WTC11 (cell line): ENCODE measurements at regions not wholly inside any gene's neighbourhood (a gene's known extent, or its start where the extent isn't known, plus 50 kb on each side); places are given as distances from the start of the nearest gene placed in this dataset.

Source experiments
- ATAC-seq: fragments of 200-7000 bp; cut with Tn5 transposase; 2 replicates; pipeline ENCODE4 v1.10.0; 2021; ENCODE audit warnings: mild to moderate bottlenecking, moderate library complexity
- CTCF ChIA-PET: fragments of 300-600 bp; sonication (Branson Sonifier 250); formaldehyde crosslinking; loops from one replicate; lab custom pipeline; 2021; ENCODE audit warnings: antibody characterized with exemption; lab: Charles Lee
- POLR2A ChIA-PET: fragments of 350-600 bp; sonication (Branson Sonifier 250); formaldehyde crosslinking; loops from one replicate; lab custom pipeline; 2021; ENCODE audit warnings: antibody characterized with exemption; lab: Charles Lee
- DNase-seq: peaks from one replicate; pipeline ENCODE4 v3.0.0; 2021; ENCODE audit warnings: low spot score
- H3K27ac Mint-ChIP-seq: 2 replicates; pipeline ENCODE4 v1.8.0; 2021; ENCODE audit warnings: mixed read lengths
- H3K27me3 Mint-ChIP-seq: 2 replicates; pipeline ENCODE4 v1.8.0; 2021; ENCODE audit warnings: low read depth, mild to moderate bottlenecking, moderate library complexity, mixed read lengths
- H3K36me3 Mint-ChIP-seq: 2 replicates; pipeline ENCODE4 v1.8.0; 2021; ENCODE audit warnings: mixed read lengths
- H3K4me1 Mint-ChIP-seq: 2 replicates; pipeline ENCODE4 v1.8.0; 2022; ENCODE audit warnings: mixed read lengths
- H3K4me3 Mint-ChIP-seq: 2 replicates; pipeline ENCODE4 v1.8.0; 2021; ENCODE audit warnings: mild to moderate bottlenecking, moderate library complexity, mixed read lengths
- H3K9me3 Mint-ChIP-seq: 2 replicates; pipeline ENCODE4 v1.8.0; 2021; ENCODE audit warnings: mixed read lengths
- ETV6 ChIP-seq: sonication (generic); formaldehyde crosslinking; IDR thresholded peaks from 2 replicates; pipeline ENCODE4 v1.8.1; 2022; ENCODE audit warnings: mild to moderate bottlenecking, missing genetic modification reagents
- FOXK1 ChIP-seq: sonication (generic); formaldehyde crosslinking; IDR thresholded peaks from 2 replicates; pipeline ENCODE4 v1.8.0; 2022; ENCODE audit warnings: mild to moderate bottlenecking, moderate library complexity, missing genetic modification reagents
- FOXP1 ChIP-seq: sonication (generic); formaldehyde crosslinking; IDR thresholded peaks from 2 replicates; pipeline ENCODE4 v1.8.0; 2022; ENCODE audit warnings: missing genetic modification reagents, mild to moderate bottlenecking, moderate library complexity, borderline replicate concordance
- GABPB1 ChIP-seq: sonication (generic); formaldehyde crosslinking; IDR thresholded peaks from 2 replicates; pipeline ENCODE4 v1.8.1; 2023; ENCODE audit warnings: mild to moderate bottlenecking, missing genetic modification reagents
- GRHL2 ChIP-seq: fragments of 250-450 bp; sonication (Bioruptor Pico); IDR thresholded peaks from 2 replicates; pipeline ENCODE4 v1.8.0; 2022; ENCODE audit warnings: mild to moderate bottlenecking, moderate library complexity; ENCODE audit not compliant: insufficient replicate concordance, severe bottlenecking
- HMGA2 ChIP-seq: fragments of 250-450 bp; sonication (Bioruptor Pico); IDR thresholded peaks from 2 replicates; pipeline ENCODE4 v1.4.0; 2021; ENCODE audit warnings: mild to moderate bottlenecking, moderate library complexity
- IRF2 ChIP-seq: sonication (generic); formaldehyde crosslinking; IDR thresholded peaks from 2 replicates; pipeline ENCODE4 v1.8.0; 2022; ENCODE audit warnings: low read depth, missing genetic modification reagents, borderline replicate concordance
- JAZF1 ChIP-seq: fragments of 250-450 bp; sonication (Bioruptor Pico); IDR thresholded peaks from 2 replicates; pipeline ENCODE4 v1.9.0; 2021; ENCODE audit warnings: moderate library complexity, mild to moderate bottlenecking, inconsistent platforms
- KAT7 ChIP-seq: sonication (generic); formaldehyde crosslinking; IDR thresholded peaks from 2 replicates; pipeline ENCODE4 v1.8.1; 2023; ENCODE audit warnings: missing genetic modification reagents, mild to moderate bottlenecking, borderline replicate concordance
- NR1H2 ChIP-seq: sonication (generic); formaldehyde crosslinking; IDR thresholded peaks from 2 replicates; pipeline ENCODE4 v1.9.0; 2021; ENCODE audit warnings: mild to moderate bottlenecking, moderate library complexity, missing genetic modification reagents
- SMAD3 ChIP-seq: sonication (generic); formaldehyde crosslinking; IDR thresholded peaks from 2 replicates; pipeline ENCODE4 v1.8.0; 2022; ENCODE audit warnings: missing genetic modification reagents, mild to moderate bottlenecking, borderline replicate concordance
- TEAD4 ChIP-seq: sonication (generic); formaldehyde crosslinking; IDR thresholded peaks from 2 replicates; pipeline ENCODE4 v1.8.0; 2022; ENCODE audit warnings: mild to moderate bottlenecking, missing genetic modification reagents
- ZNF121 ChIP-seq: sonication (generic); formaldehyde crosslinking; IDR thresholded peaks from 2 replicates; pipeline ENCODE4 v1.8.0; 2023; ENCODE audit warnings: missing genetic modification reagents
- ZNF317 ChIP-seq: sonication (generic); formaldehyde crosslinking; IDR thresholded peaks from 2 replicates; pipeline ENCODE4 v1.8.1; 2023; ENCODE audit warnings: low read depth, mild to moderate bottlenecking, moderate library complexity, missing genetic modification reagents, borderline replicate concordance
- ZNF416 ChIP-seq: fragments of 250-450 bp; sonication (Bioruptor Pico); IDR thresholded peaks from 2 replicates; pipeline ENCODE4 v1.9.0; 2021; ENCODE audit warnings: mild to moderate bottlenecking, inconsistent platforms
- TF ChIP-seq, protein P1 (sequence below): sonication (generic); formaldehyde crosslinking; conservative IDR thresholded peaks from 2 replicates; pipeline ENCODE4 v1.8.1; 2022; ENCODE audit warnings: mild to moderate bottlenecking, missing genetic modification reagents
- TF ChIP-seq, protein P2 (sequence below): fragments of 250-450 bp; sonication (Bioruptor Pico); conservative IDR thresholded peaks from 2 replicates; pipeline ENCODE4 v1.9.0; 2021; ENCODE audit warnings: mild to moderate bottlenecking
- TF ChIP-seq, protein P3 (sequence below): sonication (generic); formaldehyde crosslinking; IDR thresholded peaks from 2 replicates; pipeline ENCODE4 v1.8.0; 2022; ENCODE audit warnings: mild to moderate bottlenecking, missing genetic modification reagents
- TF ChIP-seq, protein P4 (sequence below): sonication (generic); formaldehyde crosslinking; IDR thresholded peaks from 2 replicates; pipeline ENCODE4 v1.8.1; 2023; ENCODE audit warnings: mild to moderate bottlenecking, missing genetic modification reagents

DNA sequence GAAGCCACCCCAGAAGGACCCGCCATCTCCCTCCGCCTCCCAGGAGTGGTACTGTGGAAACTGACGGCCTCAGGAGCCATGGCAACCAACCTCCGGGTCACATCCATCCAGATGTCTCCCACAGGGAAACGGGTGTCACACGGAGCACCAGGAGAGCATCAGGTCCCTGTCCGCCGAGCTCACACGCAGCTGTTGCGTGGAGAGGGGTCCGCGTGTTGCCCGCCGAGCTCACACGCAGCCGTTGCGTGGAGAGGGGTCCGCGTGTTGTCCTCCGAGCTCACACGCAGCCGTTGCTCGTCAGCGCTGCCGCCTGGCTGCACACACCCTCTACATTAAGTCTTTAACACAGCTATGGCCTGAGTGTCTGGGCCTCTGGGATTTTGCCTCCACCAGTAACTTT is 311.1 kb upstream of the SHH start:
- TF ChIP-seq NR1H2 (CRISPR knock-in tag) (no peak), ZNF416 (CRISPR knock-in tag) (no peak), TEAD4 (CRISPR knock-in tag) (no peak)
- TF ChIP-seq, protein P1, sequence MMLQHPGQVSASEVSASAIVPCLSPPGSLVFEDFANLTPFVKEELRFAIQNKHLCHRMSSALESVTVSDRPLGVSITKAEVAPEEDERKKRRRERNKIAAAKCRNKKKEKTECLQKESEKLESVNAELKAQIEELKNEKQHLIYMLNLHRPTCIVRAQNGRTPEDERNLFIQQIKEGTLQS (CRISPR knock-in tag), result no peak
- no peak overlapping the region for H3K4me3 Mint-ChIP-seq
- H3K4me1 Mint-ChIP-seq, result no peaks in the 10 kb centered on the region
- peaks cover 5% of the 10 kb centered on the region; the same call in 1 of the 2 replicates for H3K27me3 Mint-ChIP-seq
- ChIA-PET POLR2A (no interaction called here), CTCF (no interaction called here)
- H3K36me3 Mint-ChIP-seq, result peaks cover 25% of the 10 kb centered on the region; the same call in 1 of the 2 replicates
- H3K27ac Mint-ChIP-seq, result no peak overlapping the region
- ATAC-seq (no peak), DNase-seq (no peak)
- peaks cover 25% of the 10 kb centered on the region for H3K9me3 Mint-ChIP-seq

DNA sequence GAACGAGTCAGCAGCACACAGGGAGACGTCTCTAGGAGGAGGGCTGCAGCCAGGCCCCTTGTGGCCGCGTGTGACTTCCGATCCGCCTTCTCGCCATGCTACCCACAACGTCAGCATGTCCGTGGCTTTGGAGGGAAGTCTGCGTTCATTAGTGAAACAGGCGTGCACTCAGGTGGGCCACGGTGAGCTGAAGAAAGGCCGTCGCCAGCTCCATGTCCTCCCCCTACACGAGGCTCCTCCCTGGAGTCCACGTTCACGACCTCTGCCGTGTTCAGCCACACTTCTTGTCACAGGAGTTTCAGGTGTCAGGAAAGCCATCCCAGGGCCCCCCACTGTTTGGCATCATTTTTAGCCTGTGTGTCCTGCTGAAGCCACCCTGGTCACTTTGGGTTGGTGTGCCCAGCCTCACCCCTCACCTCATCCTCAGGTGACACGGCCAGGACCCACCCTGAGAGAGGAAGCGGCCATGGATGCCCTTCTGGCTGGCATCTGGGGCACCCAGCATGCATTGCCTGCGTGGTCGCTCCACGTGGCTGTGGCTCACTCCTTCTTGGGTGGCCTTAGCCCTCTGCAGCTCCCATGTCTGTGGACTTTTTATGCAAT is 310.6 kb upstream of the SHH start:
- Mint-ChIP-seq H3K9me3 (peaks cover 28% of the 10 kb centered on the region), H3K27ac (no peak overlapping the region), H3K36me3 (peaks cover 25% of the 10 kb centered on the region; the same call in 1 of the 2 replicates), H3K27me3 (peaks cover 5% of the 10 kb centered on the region; the same call in 1 of the 2 replicates), H3K4me3 (no peak overlapping the region), H3K4me1 (no peaks in the 10 kb centered on the region)
- no peak for ATAC-seq
- TF ChIP-seq FOXP1 (CRISPR knock-in tag), result no peak
- TF ChIP-seq ZNF121, result no peak
- TF ChIP-seq, protein P2, sequence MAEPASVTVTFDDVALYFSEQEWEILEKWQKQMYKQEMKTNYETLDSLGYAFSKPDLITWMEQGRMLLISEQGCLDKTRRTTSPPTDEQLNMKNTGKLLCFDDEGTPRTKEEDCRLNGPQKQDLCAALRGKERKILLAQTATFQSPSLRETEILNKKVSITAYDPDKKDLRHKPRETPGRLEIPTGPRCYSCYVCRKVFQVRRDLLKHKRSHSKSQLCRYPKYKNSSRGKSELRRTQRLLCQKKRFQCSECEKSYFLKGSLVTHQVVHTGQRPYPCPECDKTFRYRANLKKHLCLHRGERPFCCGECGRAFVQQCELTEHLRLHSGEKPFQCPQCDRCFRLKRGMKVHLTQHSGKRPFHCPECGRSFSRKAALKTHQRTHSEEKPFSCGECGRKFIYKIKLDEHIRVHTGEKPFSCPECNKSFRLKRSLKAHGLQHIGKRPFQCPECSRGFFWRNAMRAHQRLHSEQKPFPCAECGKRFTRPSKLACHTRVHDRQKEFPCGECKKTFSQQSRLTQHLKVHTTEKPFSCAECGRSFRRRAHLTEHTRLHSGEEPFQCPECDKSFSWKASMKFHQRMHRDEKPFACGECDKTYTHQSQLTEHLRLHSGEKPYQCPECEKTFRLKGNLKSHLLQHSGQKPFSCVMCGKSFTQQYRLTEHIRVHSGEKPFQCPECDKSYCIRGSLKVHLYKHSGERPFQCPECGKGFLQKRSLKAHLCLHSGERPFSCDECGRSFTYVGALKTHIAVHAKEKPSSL (CRISPR knock-in tag), result no peak
- no peak for TF ChIP-seq JAZF1 (CRISPR knock-in tag)
- TF ChIP-seq KAT7 (CRISPR knock-in tag), result no peak
- no peak for TF ChIP-seq SMAD3 (CRISPR knock-in tag)
- POLR2A ChIA-PET, result no interaction called here
- CTCF ChIA-PET, result no interaction called here
- DNase-seq, result no peak

DNA sequence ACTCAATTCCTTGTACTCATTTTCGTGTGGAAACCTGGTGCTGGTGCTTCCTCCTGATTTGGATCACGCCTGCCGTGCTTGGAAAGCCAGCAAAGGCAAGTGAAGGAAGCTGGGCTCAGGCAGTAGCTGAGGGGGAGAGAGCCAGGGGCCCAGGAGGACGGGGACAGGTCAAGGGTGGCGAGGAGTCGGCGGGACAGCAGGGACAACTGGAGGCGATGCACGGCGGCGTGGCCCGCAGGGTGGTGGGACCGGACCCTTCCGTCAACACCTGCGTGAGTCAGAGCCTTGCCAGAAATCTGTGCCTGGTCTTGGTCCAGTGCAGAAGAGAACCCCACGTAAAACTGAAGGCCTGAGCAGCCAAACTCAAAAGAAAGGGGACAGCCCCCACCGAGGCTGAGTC is 309.7 kb upstream of the SHH start:
- no peak for DNase-seq
- TF ChIP-seq GRHL2 (CRISPR knock-in tag), result no peak
- TF ChIP-seq, all 79 proteins: peak for 0
- peaks cover 29% of the 10 kb centered on the region for H3K9me3 Mint-ChIP-seq
- CTCF ChIA-PET, result no interaction called here
- no peak overlapping the region for H3K27ac Mint-ChIP-seq
- H3K4me1 Mint-ChIP-seq, result no peaks in the 10 kb centered on the region
- ATAC-seq, result no peak
- peaks cover 21% of the 10 kb centered on the region for H3K36me3 Mint-ChIP-seq
- H3K4me3 Mint-ChIP-seq, result no peak overlapping the region
- peaks cover 4% of the 10 kb centered on the region; the same call in 1 of the 2 replicates for H3K27me3 Mint-ChIP-seq
- POLR2A ChIA-PET, result no interaction called here

DNA sequence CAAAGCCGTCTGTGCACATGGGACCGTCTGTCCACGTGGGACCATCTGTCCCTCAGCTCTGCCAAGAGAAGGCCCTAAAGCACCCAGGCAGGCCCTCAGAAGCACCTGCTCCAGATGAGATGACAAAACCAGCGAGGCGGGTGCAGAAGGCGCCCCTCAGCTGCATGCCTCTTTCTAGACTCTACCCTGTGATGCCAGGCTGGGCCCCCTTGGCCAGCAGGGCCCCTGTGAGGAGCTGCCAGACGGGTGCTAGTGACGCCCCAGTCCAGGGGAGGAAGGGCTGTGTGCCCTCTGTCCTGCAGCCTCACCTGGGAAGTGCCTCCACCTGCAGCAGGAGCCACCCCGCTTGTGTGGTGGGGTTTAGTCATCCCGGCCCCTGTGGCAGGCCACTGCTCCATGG is 309.2 kb upstream of the SHH start:
- Mint-ChIP-seq H3K27me3 (no peaks in the 10 kb centered on the region), H3K27ac (no peak overlapping the region), H3K4me3 (no peak overlapping the region), H3K9me3 (peaks cover 34% of the 10 kb centered on the region), H3K4me1 (no peaks in the 10 kb centered on the region), H3K36me3 (peaks cover 20% of the 10 kb centered on the region)
- TF ChIP-seq FOXK1, result no peak
- TF ChIP-seq, protein P3, sequence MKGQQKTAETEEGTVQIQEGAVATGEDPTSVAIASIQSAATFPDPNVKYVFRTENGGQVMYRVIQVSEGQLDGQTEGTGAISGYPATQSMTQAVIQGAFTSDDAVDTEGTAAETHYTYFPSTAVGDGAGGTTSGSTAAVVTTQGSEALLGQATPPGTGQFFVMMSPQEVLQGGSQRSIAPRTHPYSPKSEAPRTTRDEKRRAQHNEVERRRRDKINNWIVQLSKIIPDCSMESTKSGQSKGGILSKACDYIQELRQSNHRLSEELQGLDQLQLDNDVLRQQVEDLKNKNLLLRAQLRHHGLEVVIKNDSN (CRISPR knock-in tag), result no peak
- no peak for TF ChIP-seq HMGA2 (CRISPR knock-in tag)
- ATAC-seq (no peak), DNase-seq (no peak)
- POLR2A ChIA-PET, result no interaction called here
- CTCF ChIA-PET, result no interaction called here

DNA sequence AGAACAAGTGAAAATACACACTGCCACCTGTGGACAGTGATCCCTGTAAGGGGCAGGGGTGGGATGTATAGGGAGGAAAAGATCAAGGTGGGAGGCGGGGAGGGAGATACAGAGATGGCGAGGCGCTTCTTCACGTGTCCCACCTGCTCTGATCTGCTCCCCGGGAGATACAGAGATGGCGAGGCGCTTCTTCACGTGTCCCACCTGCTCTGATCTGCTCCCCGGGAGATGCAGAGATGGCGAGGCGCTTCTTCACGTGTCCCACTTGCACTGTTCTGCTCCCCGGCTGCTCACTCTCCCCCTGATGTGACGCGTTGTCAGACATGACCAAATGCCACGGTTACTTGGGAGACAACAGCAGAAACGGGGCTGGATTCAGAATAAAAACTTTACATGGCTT is 308.3 kb upstream of the SHH start:
- H3K4me3 Mint-ChIP-seq, result no peak overlapping the region
- no peak overlapping the region for H3K27ac Mint-ChIP-seq
- ATAC-seq, result no peak
- ChIA-PET POLR2A (no interaction called here), CTCF (no interaction called here)
- no peaks in the 10 kb centered on the region for H3K27me3 Mint-ChIP-seq
- peaks cover 24% of the 10 kb centered on the region for H3K36me3 Mint-ChIP-seq
- no peaks in the 10 kb centered on the region for H3K4me1 Mint-ChIP-seq
- DNase-seq, result no peak
- H3K9me3 Mint-ChIP-seq, result peaks cover 39% of the 10 kb centered on the region
- TF ChIP-seq ETV6 (CRISPR knock-in tag), result no peak
- TF ChIP-seq IRF2 (CRISPR knock-in tag), result no peak
- TF ChIP-seq, protein P4, sequence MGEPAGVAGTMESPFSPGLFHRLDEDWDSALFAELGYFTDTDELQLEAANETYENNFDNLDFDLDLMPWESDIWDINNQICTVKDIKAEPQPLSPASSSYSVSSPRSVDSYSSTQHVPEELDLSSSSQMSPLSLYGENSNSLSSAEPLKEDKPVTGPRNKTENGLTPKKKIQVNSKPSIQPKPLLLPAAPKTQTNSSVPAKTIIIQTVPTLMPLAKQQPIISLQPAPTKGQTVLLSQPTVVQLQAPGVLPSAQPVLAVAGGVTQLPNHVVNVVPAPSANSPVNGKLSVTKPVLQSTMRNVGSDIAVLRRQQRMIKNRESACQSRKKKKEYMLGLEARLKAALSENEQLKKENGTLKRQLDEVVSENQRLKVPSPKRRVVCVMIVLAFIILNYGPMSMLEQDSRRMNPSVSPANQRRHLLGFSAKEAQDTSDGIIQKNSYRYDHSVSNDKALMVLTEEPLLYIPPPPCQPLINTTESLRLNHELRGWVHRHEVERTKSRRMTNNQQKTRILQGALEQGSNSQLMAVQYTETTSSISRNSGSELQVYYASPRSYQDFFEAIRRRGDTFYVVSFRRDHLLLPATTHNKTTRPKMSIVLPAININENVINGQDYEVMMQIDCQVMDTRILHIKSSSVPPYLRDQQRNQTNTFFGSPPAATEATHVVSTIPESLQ (CRISPR knock-in tag), result no peak
- TF ChIP-seq ZNF317, result no peak
- no peak for TF ChIP-seq GABPB1 (CRISPR knock-in tag)
